Parathyroid adenoma (tissue), 2 donors: ENCODE measurements at regions not wholly inside any gene's neighbourhood (a gene's known extent, or its start where the extent isn't known, plus 50 kb on each side); places are given as distances from the start of the nearest gene placed in this dataset.

Experiments used
- H2AFZ ChIP-seq: fragments of 300-600 bp; sonication (generic); one replicate; pipeline ENCODE4 v1.7.0; 2017; ENCODE audit warnings: antibody characterized with exemption, mild to moderate bottlenecking
- H3K27ac ChIP-seq: fragments of 300-600 bp; sonication (generic); one replicate; pipeline ENCODE4 v1.7.0; 2017
- H3K27me3 ChIP-seq: fragments of 300-600 bp; sonication (generic); one replicate; pipeline ENCODE4 v1.7.0; 2017; ENCODE audit warnings: low read length; ENCODE audit not compliant: control insufficient read depth, insufficient read depth
- H3K36me3 ChIP-seq: fragments of 300-600 bp; sonication (generic); one replicate; pipeline ENCODE4 v1.7.0; 2017; ENCODE audit warnings: low read length; ENCODE audit not compliant: control insufficient read depth, insufficient read depth
- H3K4me1 ChIP-seq: fragments of 300-600 bp; sonication (generic); one replicate; pipeline ENCODE4 v1.7.0; 2017; ENCODE audit warnings: control low read depth
- H3K4me2 ChIP-seq: fragments of 300-600 bp; sonication (generic); one replicate; pipeline ENCODE4 v1.7.0; 2017; ENCODE audit warnings: low read length
- H3K4me3 ChIP-seq: fragments of 300-600 bp; sonication (generic); one replicate; pipeline ENCODE4 v1.7.0; 2017; ENCODE audit warnings: low read depth, low read length
- H3K79me2 ChIP-seq: fragments of 300-600 bp; sonication (generic); one replicate; pipeline ENCODE4 v1.7.0; 2017; ENCODE audit warnings: control low read depth
- H3K9ac ChIP-seq: fragments of 300-600 bp; sonication (generic); one replicate; pipeline ENCODE4 v1.7.0; 2017; ENCODE audit warnings: mild to moderate bottlenecking
- H3K9me3 ChIP-seq: fragments of 300-600 bp; sonication (generic); one replicate; pipeline ENCODE4 v1.7.0; 2017; ENCODE audit warnings: low read length; ENCODE audit not compliant: control insufficient read depth
- TF ChIP-seq, protein P1 (sequence below): fragments of 300-600 bp; sonication (generic); IDR thresholded peaks from one replicate; pipeline ENCODE4 v1.7.0; 2017; ENCODE audit warnings: antibody characterized with exemption, mild to moderate bottlenecking
- donor health status: primary hyperparathyroidism.

DNA sequence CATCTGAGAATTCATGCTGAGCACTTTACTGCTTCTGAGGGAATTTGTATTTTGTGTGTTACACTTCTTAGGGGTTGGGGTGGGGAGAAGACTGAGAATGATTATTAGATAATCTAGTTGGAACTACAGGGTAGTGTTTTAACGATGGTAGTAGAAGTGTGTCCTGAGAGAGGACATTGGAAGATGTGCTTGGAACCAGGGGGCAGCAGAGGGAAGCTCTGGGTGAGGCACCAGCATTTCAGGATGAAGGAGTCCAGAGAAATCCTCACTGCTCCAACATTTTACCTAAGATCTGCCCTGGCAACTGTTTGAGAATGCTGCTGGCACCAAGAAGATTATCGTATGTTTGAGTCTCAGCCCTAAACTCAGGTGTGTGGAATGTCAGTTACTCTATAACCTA is 145.5 kb downstream of the SQOR start:
- Histone ChIP-seq H3K36me3 (no peaks in the 10 kb centered on the region), H3K9me3 (no peaks in the 10 kb centered on the region), H3K79me2 (no peaks in the 10 kb centered on the region), H3K27ac (no peak overlapping the region), H3K4me2 (no peak overlapping the region), H3K4me3 (no peak overlapping the region), H2AFZ (no peak overlapping the region), H3K27me3 (no peaks in the 10 kb centered on the region), H3K4me1 (no peaks in the 10 kb centered on the region), H3K9ac (no peak overlapping the region)
- TF ChIP-seq, protein P1, sequence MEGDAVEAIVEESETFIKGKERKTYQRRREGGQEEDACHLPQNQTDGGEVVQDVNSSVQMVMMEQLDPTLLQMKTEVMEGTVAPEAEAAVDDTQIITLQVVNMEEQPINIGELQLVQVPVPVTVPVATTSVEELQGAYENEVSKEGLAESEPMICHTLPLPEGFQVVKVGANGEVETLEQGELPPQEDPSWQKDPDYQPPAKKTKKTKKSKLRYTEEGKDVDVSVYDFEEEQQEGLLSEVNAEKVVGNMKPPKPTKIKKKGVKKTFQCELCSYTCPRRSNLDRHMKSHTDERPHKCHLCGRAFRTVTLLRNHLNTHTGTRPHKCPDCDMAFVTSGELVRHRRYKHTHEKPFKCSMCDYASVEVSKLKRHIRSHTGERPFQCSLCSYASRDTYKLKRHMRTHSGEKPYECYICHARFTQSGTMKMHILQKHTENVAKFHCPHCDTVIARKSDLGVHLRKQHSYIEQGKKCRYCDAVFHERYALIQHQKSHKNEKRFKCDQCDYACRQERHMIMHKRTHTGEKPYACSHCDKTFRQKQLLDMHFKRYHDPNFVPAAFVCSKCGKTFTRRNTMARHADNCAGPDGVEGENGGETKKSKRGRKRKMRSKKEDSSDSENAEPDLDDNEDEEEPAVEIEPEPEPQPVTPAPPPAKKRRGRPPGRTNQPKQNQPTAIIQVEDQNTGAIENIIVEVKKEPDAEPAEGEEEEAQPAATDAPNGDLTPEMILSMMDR = no peak

DNA sequence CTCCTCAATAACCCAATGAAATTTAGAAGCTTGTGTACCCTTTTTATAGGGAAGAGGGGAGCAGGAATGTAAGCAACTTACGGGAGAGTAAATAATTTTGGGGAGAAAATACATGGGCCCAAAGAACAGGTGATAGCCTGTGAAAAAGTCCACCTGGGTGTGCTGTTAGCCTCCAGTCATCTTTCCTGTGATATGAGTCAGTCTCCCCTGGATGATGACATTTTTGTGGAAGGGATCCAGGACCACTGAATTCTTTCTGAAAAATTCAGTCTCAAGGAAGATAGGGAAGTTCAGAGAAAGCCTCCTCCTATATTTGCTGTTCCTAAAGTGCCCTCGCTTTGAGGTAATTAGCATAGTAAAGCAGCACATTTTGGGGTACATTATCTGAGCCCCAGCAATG is 149.8 kb downstream of the SQOR start:
- Histone ChIP-seq H2AFZ (no peak overlapping the region), H3K27me3 (no peaks in the 10 kb centered on the region), H3K4me3 (no peak overlapping the region), H3K4me1 (no peaks in the 10 kb centered on the region), H3K79me2 (no peaks in the 10 kb centered on the region), H3K36me3 (no peaks in the 10 kb centered on the region), H3K9me3 (no peaks in the 10 kb centered on the region), H3K27ac (no peak overlapping the region), H3K4me2 (no peak overlapping the region), H3K9ac (no peak overlapping the region)
- TF ChIP-seq, protein P1 = no peak

DNA sequence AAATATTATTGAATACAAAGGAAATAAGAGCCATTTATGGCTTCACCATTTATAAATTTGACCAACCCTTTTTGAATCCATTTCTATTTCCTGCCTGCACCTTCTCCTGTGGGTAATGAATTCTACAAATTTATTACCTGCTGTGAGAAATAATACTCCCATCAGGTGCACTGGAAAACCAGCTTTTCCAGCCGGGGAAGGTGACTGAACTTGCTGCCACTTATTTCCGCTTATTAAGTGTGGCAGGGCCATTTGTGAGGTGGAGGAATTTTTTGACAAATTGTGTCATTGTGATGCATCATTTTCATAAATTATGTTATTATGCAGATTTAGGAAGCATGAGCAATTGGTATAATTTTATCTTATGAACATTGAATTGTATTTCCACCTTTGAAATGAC is 151.1 kb downstream of the SQOR start:
- Histone ChIP-seq H3K4me1 (no peaks in the 10 kb centered on the region), H3K9ac (no peak overlapping the region), H3K27me3 (no peaks in the 10 kb centered on the region), H3K9me3 (no peaks in the 10 kb centered on the region), H3K27ac (no peak overlapping the region), H2AFZ (no peak overlapping the region), H3K4me3 (no peak overlapping the region), H3K36me3 (no peaks in the 10 kb centered on the region), H3K79me2 (no peaks in the 10 kb centered on the region), H3K4me2 (no peak overlapping the region)
- TF ChIP-seq, protein P1 = no peak

DNA sequence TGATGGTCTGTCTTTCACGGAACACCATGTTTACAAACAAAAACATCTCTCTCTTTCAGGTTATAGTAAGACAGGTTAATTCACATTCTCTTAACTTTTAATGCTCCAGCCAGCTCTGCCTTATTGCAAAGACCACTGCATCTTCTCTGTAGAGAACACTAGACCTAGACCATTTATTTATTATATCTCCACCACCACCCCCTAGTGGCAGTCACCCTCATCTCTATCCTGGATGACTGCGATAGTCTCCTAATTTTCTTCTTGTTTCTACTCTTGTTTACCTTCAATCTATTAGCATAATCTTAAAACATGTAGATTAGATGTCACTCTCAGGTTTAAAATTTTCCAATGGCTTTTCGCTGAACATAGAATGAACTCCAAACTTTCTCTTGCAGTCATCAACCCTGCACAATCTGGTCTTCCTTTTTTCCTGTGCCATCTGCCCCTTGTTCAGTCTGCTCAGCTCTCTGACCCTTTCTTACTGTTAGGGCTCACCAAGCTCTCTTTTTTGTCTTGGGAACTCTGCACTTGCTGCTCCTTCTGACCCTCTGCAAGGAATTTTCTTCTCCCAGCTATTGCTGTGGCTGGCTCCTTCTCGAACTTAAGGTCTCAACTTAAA is 155.6 kb downstream of the SQOR start:
- TF ChIP-seq, protein P1 = no peak
- H3K27me3 ChIP-seq = no peaks in the 10 kb centered on the region
- no peak overlapping the region for H3K9ac ChIP-seq
- no peaks in the 10 kb centered on the region for H3K4me1 ChIP-seq
- H3K4me3 ChIP-seq = no peak overlapping the region
- H3K4me2 ChIP-seq = no peak overlapping the region
- no peaks in the 10 kb centered on the region for H3K79me2 ChIP-seq
- H3K27ac ChIP-seq = no peak overlapping the region
- no peaks in the 10 kb centered on the region for H3K36me3 ChIP-seq
- no peak overlapping the region for H2AFZ ChIP-seq
- no peaks in the 10 kb centered on the region for H3K9me3 ChIP-seq

DNA sequence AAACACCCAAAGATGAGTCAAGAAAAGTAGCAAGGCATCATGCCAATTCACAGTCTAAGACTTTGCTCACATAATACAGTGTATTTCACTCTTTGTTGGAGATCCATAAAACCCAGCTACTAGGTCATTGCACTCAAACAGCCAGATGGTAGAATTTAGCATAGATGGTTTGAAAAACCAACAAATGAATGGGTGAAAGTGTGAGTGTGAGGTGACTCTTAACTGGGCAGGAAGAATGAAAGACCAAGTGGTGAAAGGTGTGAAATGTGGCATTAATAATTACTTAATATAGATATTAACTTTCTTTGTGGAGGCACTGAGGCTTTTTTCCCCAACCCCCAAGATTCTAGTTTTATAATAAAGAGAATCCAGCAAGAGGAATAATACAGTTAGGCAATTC is 159.5 kb downstream of the SQOR start:
- Histone ChIP-seq H3K9me3 (no peaks in the 10 kb centered on the region), H3K9ac (no peak overlapping the region), H3K4me1 (no peaks in the 10 kb centered on the region), H3K4me3 (no peak overlapping the region), H2AFZ (no peak overlapping the region), H3K36me3 (no peaks in the 10 kb centered on the region), H3K27ac (no peak overlapping the region), H3K79me2 (no peaks in the 10 kb centered on the region), H3K4me2 (no peak overlapping the region), H3K27me3 (no peaks in the 10 kb centered on the region)
- TF ChIP-seq, protein P1 = no peak
